H4 (cell line): ENCODE measurements at regions not wholly inside any gene's neighbourhood (a gene's known extent, or its start where the extent isn't known, plus 50 kb on each side); places are given as distances from the start of the nearest gene placed in this dataset.
A peak's percentile ranks its signal among the peaks of the same experiment; 100 is the strongest.

Experiments used
- DNase-seq: peaks from one replicate; pipeline ENCODE4 v3.0.0-alpha.2; 2015; ENCODE audit warnings: low spot score

DNA sequence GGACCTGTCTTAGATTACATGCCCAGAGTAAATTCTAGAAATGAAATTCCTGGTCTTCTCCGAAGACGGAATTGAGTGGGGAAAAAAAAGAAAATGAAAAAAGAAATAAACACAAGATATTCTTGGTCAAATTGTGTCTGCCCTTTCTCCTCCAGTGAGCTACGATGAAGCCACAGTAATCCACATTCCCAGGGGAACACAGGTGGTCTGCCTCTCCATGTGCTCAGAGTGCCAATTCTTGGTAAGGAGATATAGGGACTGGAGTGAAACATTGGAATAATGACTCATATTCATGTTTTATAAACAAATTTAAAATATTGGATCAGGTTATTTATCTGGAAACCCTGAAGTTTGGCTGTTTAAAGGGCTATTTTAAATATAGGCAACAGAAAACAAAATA is 54.2 kb upstream of the MGST2 start:
- DNase-seq = no peak

DNA sequence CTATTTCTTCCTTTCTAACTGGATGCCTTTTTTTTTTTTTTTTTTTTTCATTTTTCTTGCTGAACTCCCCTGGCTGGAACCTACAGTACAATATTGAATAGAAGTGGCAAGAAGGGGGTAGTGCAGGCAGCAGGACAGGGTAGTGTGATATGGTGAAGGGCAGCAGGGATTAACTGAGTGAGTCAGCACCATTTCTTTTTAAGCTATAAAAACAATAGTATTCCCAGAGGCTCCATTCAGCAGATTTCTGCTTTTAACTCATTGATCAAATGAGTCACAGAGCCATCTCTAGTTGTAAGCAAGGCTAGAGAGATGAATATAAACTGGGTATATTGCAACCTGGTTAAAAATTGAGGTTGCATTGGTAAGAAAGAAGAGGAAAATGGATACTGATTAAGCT is 53.6 kb upstream of the SETD7 start:
- peak; percentile 33 for DNase-seq

DNA sequence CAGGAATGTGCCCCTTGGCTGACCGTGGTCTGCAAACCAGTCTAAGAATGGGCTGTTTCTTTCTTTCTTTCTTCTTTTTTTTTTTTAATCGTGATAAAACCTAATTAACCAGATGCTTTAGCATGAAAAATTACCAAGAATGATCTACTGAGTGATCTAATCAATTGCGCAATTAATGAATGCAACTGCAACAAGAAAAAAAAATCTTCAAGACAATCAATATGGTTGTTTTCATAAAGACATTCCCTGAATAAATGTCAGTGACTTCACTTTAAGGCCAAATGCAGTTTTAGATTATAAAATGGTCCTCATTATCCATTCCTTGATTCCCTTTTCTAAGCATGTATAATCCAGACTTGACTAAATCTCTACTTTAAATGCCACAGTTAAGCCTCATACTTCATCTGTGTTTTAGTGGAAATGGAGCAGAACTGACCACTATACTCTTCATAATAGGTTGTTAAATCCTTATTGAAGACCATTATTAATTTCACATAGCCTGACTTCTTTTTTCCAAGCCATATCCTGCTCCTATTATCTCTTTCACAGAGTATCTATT is 51.6 kb upstream of the SETD7 start:
- DNase-seq = no peak

DNA sequence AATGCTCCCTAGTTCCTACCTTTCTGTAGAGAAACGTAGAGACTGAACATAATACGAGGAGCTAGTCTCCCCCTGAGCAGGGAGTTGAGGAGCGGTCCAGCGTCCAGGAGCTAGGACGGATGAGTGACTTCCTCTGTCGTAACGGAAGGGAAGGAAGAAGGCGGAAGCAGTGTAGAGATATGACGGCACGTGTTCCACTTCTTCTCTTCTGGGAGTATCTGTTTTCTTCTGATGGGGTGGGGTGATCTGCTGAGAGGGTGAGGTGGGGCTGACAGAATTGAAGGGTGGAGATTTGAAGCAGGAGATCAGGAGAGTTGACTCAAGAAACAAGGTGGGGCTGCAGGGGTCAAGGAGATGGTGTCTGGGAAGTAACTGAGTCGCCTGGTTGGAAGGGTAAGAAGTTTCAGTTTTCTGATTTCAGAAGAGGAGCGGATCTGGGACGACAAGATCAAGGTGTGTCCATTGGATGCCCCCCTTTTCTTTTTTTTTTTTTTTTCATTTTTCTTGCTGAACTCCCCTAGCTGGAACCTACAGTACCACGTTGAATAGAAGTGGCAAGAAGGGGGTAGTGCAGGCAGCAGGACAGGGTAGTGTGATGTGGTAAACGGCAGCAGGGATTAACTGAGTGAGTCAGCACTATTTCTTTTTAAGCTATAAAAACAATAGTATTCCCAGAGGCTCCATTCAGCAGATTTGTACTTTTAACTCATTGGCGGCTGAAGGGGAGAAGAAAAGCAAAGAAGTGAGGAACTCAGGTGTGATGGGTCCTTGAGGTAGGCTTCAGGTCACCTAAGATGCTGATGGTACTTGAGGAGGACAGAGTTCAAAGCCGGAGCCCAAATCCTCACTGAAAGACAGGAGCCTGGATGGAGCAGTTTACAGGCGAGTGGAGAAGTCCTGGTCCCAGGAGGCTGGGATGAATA is 50.8 kb upstream of the SETD7 start:
- peak; percentile 74 for DNase-seq

DNA sequence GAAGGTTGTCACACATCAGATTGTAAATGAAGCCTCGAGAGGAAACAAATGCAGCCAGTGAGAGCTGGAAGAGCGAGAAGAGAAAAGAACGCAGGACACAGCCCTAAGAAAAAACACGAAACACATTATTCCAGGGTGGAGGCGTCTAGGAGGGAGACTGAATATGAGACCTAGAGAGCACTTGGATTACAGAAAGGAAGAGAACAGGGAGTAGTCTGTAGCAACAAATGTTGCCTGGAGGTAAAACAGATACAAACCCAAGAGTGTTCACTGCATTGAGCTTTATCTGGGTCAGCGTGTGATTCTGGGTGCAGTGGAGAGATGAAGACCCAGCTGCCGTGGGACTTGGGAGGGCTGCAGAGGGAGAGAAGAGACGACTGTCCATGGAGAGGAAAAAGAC is 50.1 kb upstream of the SETD7 start:
- DNase-seq = no peak
